GM21381 (cell line): ENCODE measurements at regions not wholly inside any gene's neighbourhood (a gene's known extent, or its start where the extent isn't known, plus 50 kb on each side); places are given as distances from the start of the nearest gene placed in this dataset.

Source experiments
- ATAC-seq: cut with Tn5 transposase; IDR thresholded peaks from one replicate; pipeline ENCODE4 v1.9.1; 2021; ENCODE audit warnings: mild to moderate bottlenecking, moderate library complexity; ENCODE audit not compliant: unreplicated experiment

- ATAC-seq: no peak
Measured at GRCh38 chr10:55400075-55400849, 599.2 kb upstream of the PCDH15 start.

- no peak for ATAC-seq
Measured at GRCh38 chr10:55398497-55398882, 597.5 kb upstream of the PCDH15 start.

- ATAC-seq: no peak
Measured at GRCh38 chr10:55397777-55398496, 596.9 kb upstream of the PCDH15 start.

GRCh38 chr10:55378196-55378595 lies 577.2 kb upstream of the PCDH15 start:
- no peak for ATAC-seq

- ATAC-seq: no peak
Measured at GRCh38 chr10:55374917-55375316, 573.9 kb upstream of the PCDH15 start.

- no peak for ATAC-seq
Measured at GRCh38 chr10:55374060-55374459, 573.0 kb upstream of the PCDH15 start.

- no peak for ATAC-seq
Measured at GRCh38 chr10:55369670-55370420, 568.8 kb upstream of the PCDH15 start.

GRCh38 chr10:55368467-55368866 lies 567.4 kb upstream of the PCDH15 start:
- no peak for ATAC-seq

GRCh38 chr10:55367555-55367954 lies 566.5 kb upstream of the PCDH15 start:
- ATAC-seq: no peak

GRCh38 chr10:55358539-55358938 lies 557.5 kb upstream of the PCDH15 start:
- ATAC-seq: no peak

GRCh38 chr10:55353414-55353813 lies 552.4 kb upstream of the PCDH15 start:
- no peak for ATAC-seq

GRCh38 chr10:55351431-55351830 lies 550.4 kb upstream of the PCDH15 start:
- no peak for ATAC-seq

- ATAC-seq: no peak
Measured at GRCh38 chr10:55348534-55348933, 547.5 kb upstream of the PCDH15 start.

- no peak for ATAC-seq
Measured at GRCh38 chr10:55330486-55330885, 529.5 kb upstream of the PCDH15 start.

- no peak for ATAC-seq
Measured at GRCh38 chr10:55329796-55330195, 528.8 kb upstream of the PCDH15 start.

GRCh38 chr10:55320187-55320700 lies 519.2 kb upstream of the PCDH15 start:
- ATAC-seq: no peak

- no peak for ATAC-seq
Measured at GRCh38 chr10:55311848-55312635, 511.0 kb upstream of the PCDH15 start.

- no peak for ATAC-seq
Measured at GRCh38 chr10:55310143-55310542, 509.1 kb upstream of the PCDH15 start.

- no peak for ATAC-seq
Measured at GRCh38 chr10:55305285-55305684, 504.3 kb upstream of the PCDH15 start.

GRCh38 chr10:55287346-55287745 lies 486.3 kb upstream of the PCDH15 start:
- no peak for ATAC-seq

- no peak for ATAC-seq
Measured at GRCh38 chr10:55283031-55283430, 482.0 kb upstream of the PCDH15 start.
